IMR-90 (cell line): ENCODE measurements at regions not wholly inside any gene's neighbourhood (a gene's known extent, or its start where the extent isn't known, plus 50 kb on each side); places are given as distances from the start of the nearest gene placed in this dataset.

Source experiments
- ATAC-seq: fragments of 200-7000 bp; cut with Tn5 transposase; 2 replicates; pipeline ENCODE4 v1.9.1; 2020; ENCODE audit warnings: low read depth, mild to moderate bottlenecking, moderate library complexity
- BruUV-seq: library from RNA; stranded (reverse); fragments of 400-500 nt; replicated peaks from 2 replicates; lab custom pipeline; 2021; lab: Mats Ljungman, UMichigan
- CTCF ChIA-PET: fragments of 300-600 bp; formaldehyde crosslinking; extraction: SDS; loops from one replicate; lab custom pipeline; 2021; ENCODE audit warnings: antibody characterized with exemption; lab: Yijun Ruan, JAX
- POLR2A ChIA-PET: fragments of 300-600 bp; sonication (Branson Sonifier 250); formaldehyde crosslinking; loops from one replicate; lab custom pipeline; 2022; ENCODE audit warnings: antibody characterized with exemption; ENCODE audit not compliant: unreplicated experiment; lab: Charles Lee
- DNase-seq: peaks from one replicate; pipeline ENCODE4 v3.0.0; 2013
- H2AFZ ChIP-seq: replicated peaks from 2 replicates; pipeline ENCODE3; 2013; ENCODE audit warnings: low read length, mild to moderate bottlenecking; ENCODE audit not compliant: poor library complexity
- H2AK5ac ChIP-seq: 2 replicates; pipeline ENCODE4 v1.6.1; 2013; ENCODE audit warnings: low read depth, low read length, inconsistent platforms
- H2AK9ac ChIP-seq: replicated peaks from 2 replicates; pipeline ENCODE3; 2013; ENCODE audit warnings: mild to moderate bottlenecking, low read depth, low read length, moderate library complexity; ENCODE audit not compliant: poor library complexity
- H2BK120ac ChIP-seq: 2 replicates; pipeline ENCODE4 v1.6.1; 2013; ENCODE audit warnings: low read depth, low read length, inconsistent platforms
- H2BK15ac ChIP-seq: 3 replicates; pipeline ENCODE4 v1.6.1; 2013; ENCODE audit warnings: low read depth, low read length, inconsistent platforms
- H2BK20ac ChIP-seq: 2 replicates; pipeline ENCODE4 v1.6.1; 2013; ENCODE audit warnings: low read depth, mild to moderate bottlenecking, inconsistent platforms, low read length, moderate library complexity
- H2BK5ac ChIP-seq: 2 replicates; pipeline ENCODE4 v1.6.1; 2013; ENCODE audit warnings: mild to moderate bottlenecking, low read depth, low read length, inconsistent platforms; ENCODE audit not compliant: poor library complexity, severe bottlenecking
- H3K14ac ChIP-seq: replicated peaks from 2 replicates; pipeline ENCODE4 v1.6.1; 2013; ENCODE audit warnings: low read depth, low read length, inconsistent platforms
- H3K18ac ChIP-seq: 2 replicates; pipeline ENCODE4 v1.6.1; 2013; ENCODE audit warnings: low read depth, low read length, control low read depth
- H3K23ac ChIP-seq: 2 replicates; pipeline ENCODE4 v1.6.1; 2013; ENCODE audit warnings: low read depth, low read length, inconsistent platforms
- H3K27ac ChIP-seq: 2 replicates; pipeline ENCODE4 v1.5.1; 2013; ENCODE audit warnings: mild to moderate bottlenecking, control low read depth, low read length; ENCODE audit not compliant: insufficient read depth
- H3K27me3 ChIP-seq: 2 replicates; pipeline ENCODE4 v1.6.1; 2013; ENCODE audit warnings: low read length; ENCODE audit not compliant: control insufficient read depth, insufficient read depth
- H3K36me3 ChIP-seq: 2 replicates; pipeline ENCODE4 v1.6.1; 2013; ENCODE audit warnings: low read length, mixed read lengths; ENCODE audit not compliant: control insufficient read depth, insufficient read depth
- H3K4ac ChIP-seq: 2 replicates; pipeline ENCODE4 v1.6.1; 2013; ENCODE audit warnings: low read depth, low read length, inconsistent platforms
- H3K4me1 ChIP-seq: 2 replicates; pipeline ENCODE4 v1.6.1; 2013; ENCODE audit warnings: low read length, mixed read lengths; ENCODE audit not compliant: control insufficient read depth, insufficient read depth
- H3K4me2 ChIP-seq: 2 replicates; pipeline ENCODE4 v1.6.1; 2013; ENCODE audit warnings: low read depth, mild to moderate bottlenecking, control low read depth, low read length, moderate library complexity
- H3K4me3 ChIP-seq: 2 replicates; pipeline ENCODE4 v1.5.1; 2013; ENCODE audit warnings: low read depth, mild to moderate bottlenecking, control low read depth, low read length, moderate library complexity; ENCODE audit not compliant: insufficient read depth
- H3K56ac ChIP-seq: 2 replicates; pipeline ENCODE4 v1.6.1; 2013; ENCODE audit warnings: low read length, inconsistent platforms; ENCODE audit not compliant: insufficient read depth; ENCODE audit errors: extremely low read depth
- H3K79me1 ChIP-seq, 2 experiments: 2 replicates each; pipeline ENCODE4 v1.6.1; 2013; ENCODE audit warnings: low read length in 2 of 2, inconsistent platforms in 1 of 2, low read depth in 1 of 2
- H3K9ac ChIP-seq: 2 replicates; pipeline ENCODE4 v1.6.1; 2013; ENCODE audit warnings: low read depth, low read length, control low read depth
- H3K9me1 ChIP-seq: 2 replicates; pipeline ENCODE4 v1.6.1; 2013; ENCODE audit warnings: low read length, inconsistent platforms; ENCODE audit not compliant: insufficient read depth
- H3K9me3 ChIP-seq: 2 replicates; pipeline ENCODE4 v1.6.1; 2013; ENCODE audit warnings: low read length; ENCODE audit not compliant: control insufficient read depth, insufficient read depth
- H4K20me1 ChIP-seq: 2 replicates; pipeline ENCODE4 v1.6.1; 2013; ENCODE audit warnings: low read length, inconsistent platforms; ENCODE audit not compliant: insufficient read depth
- H4K5ac ChIP-seq: 2 replicates; pipeline ENCODE4 v1.6.1; 2013; ENCODE audit warnings: mild to moderate bottlenecking, low read depth, low read length, control low read depth
- H4K8ac ChIP-seq, 2 experiments: 2 replicates each; pipeline ENCODE4 v1.6.1; 2013; ENCODE audit warnings: low read depth in 2 of 2, low read length in 2 of 2, control low read depth in 1 of 2, inconsistent platforms in 1 of 2
- H4K91ac ChIP-seq: 2 replicates; pipeline ENCODE4 v1.6.1; 2013; ENCODE audit warnings: low read depth, low read length, inconsistent platforms; ENCODE audit not compliant: insufficient read depth
- BHLHE40 ChIP-seq: fragments of 150-350 bp; IDR thresholded peaks from 2 replicates; pipeline ENCODE4 v1.6.1; 2016; ENCODE audit warnings: mild to moderate bottlenecking, low read depth, low read length
- CEBPB ChIP-seq: IDR thresholded peaks from 2 replicates; pipeline ENCODE4 v1.6.1; 2012; ENCODE audit warnings: low read depth, low read length, improper control_type of control experiment
- CHD1 ChIP-seq: IDR thresholded peaks from 2 replicates; pipeline ENCODE4 v1.6.1; 2012; ENCODE audit warnings: low read depth, low read length, improper control_type of control experiment
- FOS ChIP-seq: fragments of 150-350 bp; IDR thresholded peaks from 2 replicates; pipeline ENCODE4 v1.6.1; 2016; ENCODE audit warnings: low read depth, low read length
- MAFK ChIP-seq: IDR thresholded peaks from 2 replicates; pipeline ENCODE4 v1.6.1; 2012; ENCODE audit warnings: low read depth, low read length, improper control_type of control experiment
- MAZ ChIP-seq: IDR thresholded peaks from 2 replicates; pipeline ENCODE4 v1.6.1; 2012; ENCODE audit warnings: low read depth, mild to moderate bottlenecking, low read length, improper control_type of control experiment, moderate library complexity, borderline replicate concordance
- MXI1 ChIP-seq: IDR thresholded peaks from 2 replicates; pipeline ENCODE4 v1.6.1; 2012; ENCODE audit warnings: low read depth, mild to moderate bottlenecking, low read length, moderate library complexity, borderline replicate concordance
- NFE2L2 ChIP-seq: fragments of 150-350 bp; IDR thresholded peaks from 2 replicates; pipeline ENCODE4 v1.6.1; 2016; ENCODE audit warnings: low read depth, mild to moderate bottlenecking, low read length
- POLR2A ChIP-seq: IDR thresholded peaks from 2 replicates; pipeline ENCODE4 v1.6.1; 2012; ENCODE audit warnings: mild to moderate bottlenecking, low read depth, low read length
- RAD21 ChIP-seq: IDR thresholded peaks from 2 replicates; pipeline ENCODE4 v1.6.1; 2012; ENCODE audit warnings: low read length, improper control_type of control experiment
- RCOR1 ChIP-seq: IDR thresholded peaks from 2 replicates; pipeline ENCODE4 v1.6.1; 2012; ENCODE audit warnings: mild to moderate bottlenecking, low read length, improper control_type of control experiment; ENCODE audit not compliant: insufficient replicate concordance
- RFX5 ChIP-seq: IDR thresholded peaks from 2 replicates; pipeline ENCODE4 v1.8.0; 2012; ENCODE audit warnings: low read depth, mild to moderate bottlenecking, low read length, moderate library complexity
- SMC3 ChIP-seq: fragments of 150-350 bp; IDR thresholded peaks from 2 replicates; pipeline ENCODE4 v1.6.1; 2016; ENCODE audit warnings: low read depth, mild to moderate bottlenecking, antibody characterized with exemption, low read length, moderate library complexity
- WGBS, 2 experiments: methylation state at CpG; one replicate each; pipeline versions ENCODE4 v1.1.5 to v1.1.7; 2013; ENCODE audit warnings: missing lambda C conversion rate in 2 of 2; ENCODE audit not compliant: insufficient read length in 1 of 2; ENCODE audit errors: extremely low coverage in 2 of 2; 5-methylcytosine and 5-hydroxymethylcytosine counted together
- dilution Hi-C: fragments of 300-500 bp; cut with HindIII; formaldehyde crosslinking; loops from one replicate; pipeline ENCODE4 v1.14.3; 2018; ENCODE audit warnings: low sequenced_read_pairs; ENCODE audit not compliant: unreplicated experiment
- in situ Hi-C: fragments of 300-500 bp; cut with MboI; formaldehyde crosslinking; loops from 3 replicates; pipeline ENCODE4 v1.14.3; 2019; ENCODE audit warnings: low sequenced_read_pairs, inconsistent platforms, mixed read lengths
- intact Hi-C: fragments of 100-400 bp; cut with micrococcal nuclease; formaldehyde crosslinking; loops from 2 replicates; pipeline ENCODE4 v1.10.0; 2022
- TF ChIP-seq, protein P1 (sequence below): fragments of 150-350 bp; IDR thresholded peaks from 2 replicates; pipeline ENCODE4 v1.6.1; 2016; ENCODE audit warnings: low read depth, mild to moderate bottlenecking, low read length, moderate library complexity, borderline replicate concordance
- TF ChIP-seq, protein P2 (sequence below): fragments of 150-350 bp; IDR thresholded peaks from 2 replicates; pipeline ENCODE4 v1.6.1; 2017; ENCODE audit warnings: mild to moderate bottlenecking, antibody characterized with exemption, low read length, low read depth
- TF ChIP-seq, protein P3 (sequence below): conservative IDR thresholded peaks from 2 replicates; pipeline ENCODE4 v1.5.1; 2012; ENCODE audit warnings: mild to moderate bottlenecking, low read depth, low read length, improper control_type of control experiment

DNA sequence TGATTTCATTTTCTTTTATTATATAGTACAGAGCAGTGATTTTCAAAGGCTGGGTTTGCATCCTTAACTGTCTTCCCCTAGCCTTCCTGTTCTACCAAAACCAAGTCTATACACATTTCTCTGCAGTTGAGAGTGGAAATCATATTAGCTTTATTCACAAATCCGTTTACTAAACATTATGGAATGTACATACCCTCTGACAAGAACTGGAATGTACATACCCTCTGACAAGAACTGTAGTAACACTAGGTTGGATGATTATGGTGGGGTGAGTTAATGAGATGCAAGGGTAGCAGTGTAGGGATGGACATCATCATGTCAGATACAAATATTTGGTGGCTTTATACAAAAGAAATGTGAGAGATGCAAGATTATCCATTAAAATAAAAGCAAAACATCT, 154.8 kb downstream of the CYB561 start:
- no peak overlapping the region for H3K4me3 ChIP-seq
- peaks cover 3% of the 10 kb centered on the region; the same call in 1 of the 2 replicates for H3K9me3 ChIP-seq
- dilution Hi-C loops = no loop called here
- no peak overlapping the region for H4K8ac ChIP-seq
- no peak overlapping the region for H2BK20ac ChIP-seq
- no peak overlapping the region for H2BK15ac ChIP-seq
- peaks cover 4% of the 10 kb centered on the region; the same call in 1 of the 2 replicates for H3K36me3 ChIP-seq
- H2AK5ac ChIP-seq = no peak overlapping the region
- H3K23ac ChIP-seq = no peak overlapping the region
- no CpG with 5 or more reads among the region's 1 CpG for WGBS, 2 experiments
- no peak for ATAC-seq
- DNase-seq = no peak
- no peak overlapping the region for H3K4ac ChIP-seq
- peaks cover 9% of the 10 kb centered on the region for H3K4me1 ChIP-seq
- H3K4me2 ChIP-seq = no peak overlapping the region
- H3K27ac ChIP-seq = no peak overlapping the region
- no peak overlapping the region for H2AK9ac ChIP-seq
- BruUV-seq = no TSS peak
- no peak overlapping the region for H4K5ac ChIP-seq
- peaks cover 26 to 43% of the 10 kb centered on the region in 2 experiments for H3K79me1 ChIP-seq
- intact Hi-C loops = loop anchor here (5.0 kb wide), 1 partner anchor 41 kb away; no protein-coding TSS in a partner anchor
- no peak overlapping the region for H3K14ac ChIP-seq
- H4K91ac ChIP-seq = no peak overlapping the region
- H3K9ac ChIP-seq = no peak overlapping the region
- in situ Hi-C loops = no loop called here
- ChIA-PET POLR2A (interaction anchor here (0.8 kb wide), 1 partner anchor 11 kb away, joined by 3 read pairs; no protein-coding TSS in a partner anchor), CTCF (interaction anchor here (0.6 kb wide), 1 partner anchor 126 kb away, joined by 6 read pairs; no protein-coding TSS in a partner anchor)
- no peak overlapping the region for H3K18ac ChIP-seq
- TF ChIP-seq BHLHE40 = no peak
- TF ChIP-seq RCOR1 = no peak
- TF ChIP-seq CEBPB = no peak
- no peak for TF ChIP-seq CHD1
- no peak for TF ChIP-seq MXI1
- TF ChIP-seq POLR2A = no peak
- TF ChIP-seq MAFK = no peak
- TF ChIP-seq, protein P1, sequence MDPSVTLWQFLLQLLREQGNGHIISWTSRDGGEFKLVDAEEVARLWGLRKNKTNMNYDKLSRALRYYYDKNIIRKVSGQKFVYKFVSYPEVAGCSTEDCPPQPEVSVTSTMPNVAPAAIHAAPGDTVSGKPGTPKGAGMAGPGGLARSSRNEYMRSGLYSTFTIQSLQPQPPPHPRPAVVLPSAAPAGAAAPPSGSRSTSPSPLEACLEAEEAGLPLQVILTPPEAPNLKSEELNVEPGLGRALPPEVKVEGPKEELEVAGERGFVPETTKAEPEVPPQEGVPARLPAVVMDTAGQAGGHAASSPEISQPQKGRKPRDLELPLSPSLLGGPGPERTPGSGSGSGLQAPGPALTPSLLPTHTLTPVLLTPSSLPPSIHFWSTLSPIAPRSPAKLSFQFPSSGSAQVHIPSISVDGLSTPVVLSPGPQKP = no peak
- no peak for TF ChIP-seq MAZ
- no peak for TF ChIP-seq SMC3
- TF ChIP-seq, protein P2, sequence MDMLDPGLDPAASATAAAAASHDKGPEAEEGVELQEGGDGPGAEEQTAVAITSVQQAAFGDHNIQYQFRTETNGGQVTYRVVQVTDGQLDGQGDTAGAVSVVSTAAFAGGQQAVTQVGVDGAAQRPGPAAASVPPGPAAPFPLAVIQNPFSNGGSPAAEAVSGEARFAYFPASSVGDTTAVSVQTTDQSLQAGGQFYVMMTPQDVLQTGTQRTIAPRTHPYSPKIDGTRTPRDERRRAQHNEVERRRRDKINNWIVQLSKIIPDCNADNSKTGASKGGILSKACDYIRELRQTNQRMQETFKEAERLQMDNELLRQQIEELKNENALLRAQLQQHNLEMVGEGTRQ = no peak
- TF ChIP-seq, protein P3, sequence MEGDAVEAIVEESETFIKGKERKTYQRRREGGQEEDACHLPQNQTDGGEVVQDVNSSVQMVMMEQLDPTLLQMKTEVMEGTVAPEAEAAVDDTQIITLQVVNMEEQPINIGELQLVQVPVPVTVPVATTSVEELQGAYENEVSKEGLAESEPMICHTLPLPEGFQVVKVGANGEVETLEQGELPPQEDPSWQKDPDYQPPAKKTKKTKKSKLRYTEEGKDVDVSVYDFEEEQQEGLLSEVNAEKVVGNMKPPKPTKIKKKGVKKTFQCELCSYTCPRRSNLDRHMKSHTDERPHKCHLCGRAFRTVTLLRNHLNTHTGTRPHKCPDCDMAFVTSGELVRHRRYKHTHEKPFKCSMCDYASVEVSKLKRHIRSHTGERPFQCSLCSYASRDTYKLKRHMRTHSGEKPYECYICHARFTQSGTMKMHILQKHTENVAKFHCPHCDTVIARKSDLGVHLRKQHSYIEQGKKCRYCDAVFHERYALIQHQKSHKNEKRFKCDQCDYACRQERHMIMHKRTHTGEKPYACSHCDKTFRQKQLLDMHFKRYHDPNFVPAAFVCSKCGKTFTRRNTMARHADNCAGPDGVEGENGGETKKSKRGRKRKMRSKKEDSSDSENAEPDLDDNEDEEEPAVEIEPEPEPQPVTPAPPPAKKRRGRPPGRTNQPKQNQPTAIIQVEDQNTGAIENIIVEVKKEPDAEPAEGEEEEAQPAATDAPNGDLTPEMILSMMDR = no peak
- TF ChIP-seq FOS = no peak
- no peak for TF ChIP-seq RFX5
- no peak for TF ChIP-seq RAD21
- TF ChIP-seq NFE2L2 = no peak
- no peaks in the 10 kb centered on the region for H4K20me1 ChIP-seq
- H3K27me3 ChIP-seq = no peaks in the 10 kb centered on the region
- peak overlapping the region; percentile 46 for H2BK5ac ChIP-seq
- no peak overlapping the region for H2AFZ ChIP-seq
- no peak overlapping the region for H2BK120ac ChIP-seq
- H3K56ac ChIP-seq = no peak overlapping the region
- peaks cover 6% of the 10 kb centered on the region; the same call in 1 of the 2 replicates for H3K9me1 ChIP-seq
